ENCODE measurements at regions not wholly inside any gene's neighbourhood (a gene's known extent, or its start where the extent isn't known, plus 50 kb on each side); places are given as distances from the start of the nearest gene placed in this dataset.
"Not testable (repeated sequence)": the region's sequence is repeated elsewhere in the genome, so short reads cannot be mapped to it uniquely, and the experiment has no call there.

GRCh38 chr10:64810046-64810445 is 1288.8 kb downstream of the REEP3 start:
- TF ChIP-seq CTCF, POLR2A (IDR thresholded peaks at IDR 0.05): not testable (repeated sequence)

Data from body of pancreas (tissue), 4 donors.